ENCODE measurements at regions not wholly inside any gene's neighbourhood (a gene's known extent, or its start where the extent isn't known, plus 50 kb on each side); places are given as distances from the start of the nearest gene placed in this dataset.

- Histone ChIP-seq H3K27ac (no peak overlapping the region), H3K9me3 (ENCODE audit: low read depth) (no peaks in the 10 kb centered on the region), H3K4me3 (no peak overlapping the region), H3K27me3 (peaks cover 28% of the 10 kb centered on the region), H3K4me1 (ENCODE audit: low read depth) (no peaks in the 10 kb centered on the region), H3K36me3 (no peaks in the 10 kb centered on the region)
- no peak for TF ChIP-seq CTCF (IDR thresholded peaks at IDR 0.05; ENCODE audit: low read depth, low read length)
- no peak for DNase-seq (ENCODE audit: low read depth in 1 of 2, low spot score in 1 of 2)
Observed at GRCh38 chr15:97654481-97655076, 305.9 kb upstream of the ARRDC4 start.

GRCh38 chr15:97661796-97662195 lies 298.7 kb upstream of the ARRDC4 start:
- DNase-seq (ENCODE audit: low read depth in 1 of 2, low spot score in 1 of 2): no peak
- H3K4me3 ChIP-seq: no peak overlapping the region
- H3K36me3 ChIP-seq: no peaks in the 10 kb centered on the region
- H3K9me3 ChIP-seq (ENCODE audit: low read depth): no peaks in the 10 kb centered on the region
- H3K27ac ChIP-seq: no peak overlapping the region
- no peaks in the 10 kb centered on the region for H3K4me1 ChIP-seq (ENCODE audit: low read depth)
- TF ChIP-seq CTCF (IDR thresholded peaks at IDR 0.05; ENCODE audit: low read depth, low read length): no peak
- H3K27me3 ChIP-seq: no peaks in the 10 kb centered on the region

- Histone ChIP-seq H3K4me3 (no peak overlapping the region), H3K27ac (no peak overlapping the region), H3K4me1 (ENCODE audit: low read depth) (no peaks in the 10 kb centered on the region), H3K36me3 (no peaks in the 10 kb centered on the region), H3K9me3 (ENCODE audit: low read depth) (no peaks in the 10 kb centered on the region), H3K27me3 (no peaks in the 10 kb centered on the region)
- DNase-seq (ENCODE audit: low read depth in 1 of 2, low spot score in 1 of 2): no peak
- no peak for TF ChIP-seq CTCF (IDR thresholded peaks at IDR 0.05; ENCODE audit: low read depth, low read length)
Observed at GRCh38 chr15:97672586-97672985, 287.9 kb upstream of the ARRDC4 start.

GRCh38 chr15:97678656-97679055 lies 281.8 kb upstream of the ARRDC4 start:
- no peak for DNase-seq (ENCODE audit: low read depth in 1 of 2, low spot score in 1 of 2)
- H3K9me3 ChIP-seq (ENCODE audit: low read depth): no peaks in the 10 kb centered on the region
- H3K36me3 ChIP-seq: no peaks in the 10 kb centered on the region
- no peak overlapping the region for H3K27ac ChIP-seq
- no peak overlapping the region for H3K4me3 ChIP-seq
- no peaks in the 10 kb centered on the region for H3K4me1 ChIP-seq (ENCODE audit: low read depth)
- no peak for TF ChIP-seq CTCF (IDR thresholded peaks at IDR 0.05; ENCODE audit: low read depth, low read length)
- no peaks in the 10 kb centered on the region for H3K27me3 ChIP-seq

- H3K4me1 ChIP-seq (ENCODE audit: low read depth): no peaks in the 10 kb centered on the region
- no peak for TF ChIP-seq CTCF (IDR thresholded peaks at IDR 0.05; ENCODE audit: low read depth, low read length)
- H3K27me3 ChIP-seq: no peaks in the 10 kb centered on the region
- H3K27ac ChIP-seq: no peak overlapping the region
- no peak overlapping the region for H3K4me3 ChIP-seq
- no peaks in the 10 kb centered on the region for H3K9me3 ChIP-seq (ENCODE audit: low read depth)
- DNase-seq (ENCODE audit: low read depth in 1 of 2, low spot score in 1 of 2): no peak
- no peaks in the 10 kb centered on the region for H3K36me3 ChIP-seq
Observed at GRCh38 chr15:97679106-97679688, 281.3 kb upstream of the ARRDC4 start.
